HepG2 (cell line): ENCODE measurements at regions not wholly inside any gene's neighbourhood (a gene's known extent, or its start where the extent isn't known, plus 50 kb on each side); places are given as distances from the start of the nearest gene placed in this dataset.

Source experiments
- CHCHD3 ChIP-seq: sonication (generic); formaldehyde crosslinking; IDR thresholded peaks from 2 replicates; pipeline ENCODE4 v1.8.0; 2022; ENCODE audit warnings: mild to moderate bottlenecking, missing genetic modification reagents, moderate library complexity
- DMAP1 ChIP-seq: IDR thresholded peaks from 2 replicates; pipeline ENCODE4 v1.6.1; 2016
- JARID2 ChIP-seq: sonication (generic); formaldehyde crosslinking; IDR thresholded peaks from 2 replicates; pipeline ENCODE4 v1.8.1; 2023; ENCODE audit warnings: missing genetic modification reagents, inconsistent platforms; ENCODE audit not compliant: insufficient replicate concordance
- NFYB ChIP-seq: sonication (generic); formaldehyde crosslinking; IDR thresholded peaks from 2 replicates; pipeline ENCODE4 v1.4.0; 2020; ENCODE audit warnings: missing genetic modification reagents
- PATZ1 ChIP-seq: sonication (generic); formaldehyde crosslinking; IDR thresholded peaks from 2 replicates; pipeline ENCODE4 v1.4.0; 2020; ENCODE audit warnings: missing genetic modification reagents
- ZFP90 ChIP-seq: sonication (generic); formaldehyde crosslinking; IDR thresholded peaks from 2 replicates; pipeline ENCODE4 v1.8.0; 2022; ENCODE audit warnings: missing genetic modification reagents, mild to moderate bottlenecking, inconsistent platforms, borderline replicate concordance
- ZNF83 ChIP-seq: sonication (generic); formaldehyde crosslinking; IDR thresholded peaks from 2 replicates; pipeline ENCODE4 v1.4.0; 2020; ENCODE audit warnings: missing genetic modification reagents, mild to moderate bottlenecking, borderline replicate concordance
- ZNF883 ChIP-seq: sonication (generic); formaldehyde crosslinking; IDR thresholded peaks from 2 replicates; pipeline ENCODE4 v1.5.1; 2020; ENCODE audit warnings: mild to moderate bottlenecking, missing genetic modification reagents; ENCODE audit errors: not compliant biosample characterization
- TF ChIP-seq, protein P1 (sequence below): IDR thresholded peaks from 2 replicates; pipeline ENCODE4 v1.6.1; 2012; ENCODE audit warnings: low read length, improper control_type of control experiment
- TF ChIP-seq, protein P2 (sequence below): sonication (generic); formaldehyde crosslinking; IDR thresholded peaks from 2 replicates; pipeline ENCODE4 v1.4.0; 2020; ENCODE audit warnings: missing genetic modification reagents

DNA sequence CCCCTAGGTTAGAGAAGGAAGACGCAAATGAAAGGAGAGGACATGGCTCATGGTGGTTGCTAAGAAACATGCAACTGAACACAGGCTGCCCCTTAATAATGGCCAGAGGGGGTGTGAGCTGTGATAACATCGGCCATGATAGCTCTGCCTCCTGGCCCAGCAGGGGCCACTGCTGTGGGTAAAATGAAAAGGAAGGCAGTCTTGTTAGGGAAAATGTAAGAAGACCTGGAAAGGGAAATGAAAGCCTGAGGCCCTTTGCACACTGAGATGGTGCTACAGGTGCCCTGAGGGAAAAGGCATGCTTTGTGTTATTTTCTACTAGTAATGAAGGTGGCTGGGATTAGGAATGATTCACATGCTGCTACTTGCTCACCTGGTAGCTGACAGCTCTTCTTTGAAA lies 123.6 kb upstream of the MID1 start (continued):
- TF ChIP-seq, protein P1, sequence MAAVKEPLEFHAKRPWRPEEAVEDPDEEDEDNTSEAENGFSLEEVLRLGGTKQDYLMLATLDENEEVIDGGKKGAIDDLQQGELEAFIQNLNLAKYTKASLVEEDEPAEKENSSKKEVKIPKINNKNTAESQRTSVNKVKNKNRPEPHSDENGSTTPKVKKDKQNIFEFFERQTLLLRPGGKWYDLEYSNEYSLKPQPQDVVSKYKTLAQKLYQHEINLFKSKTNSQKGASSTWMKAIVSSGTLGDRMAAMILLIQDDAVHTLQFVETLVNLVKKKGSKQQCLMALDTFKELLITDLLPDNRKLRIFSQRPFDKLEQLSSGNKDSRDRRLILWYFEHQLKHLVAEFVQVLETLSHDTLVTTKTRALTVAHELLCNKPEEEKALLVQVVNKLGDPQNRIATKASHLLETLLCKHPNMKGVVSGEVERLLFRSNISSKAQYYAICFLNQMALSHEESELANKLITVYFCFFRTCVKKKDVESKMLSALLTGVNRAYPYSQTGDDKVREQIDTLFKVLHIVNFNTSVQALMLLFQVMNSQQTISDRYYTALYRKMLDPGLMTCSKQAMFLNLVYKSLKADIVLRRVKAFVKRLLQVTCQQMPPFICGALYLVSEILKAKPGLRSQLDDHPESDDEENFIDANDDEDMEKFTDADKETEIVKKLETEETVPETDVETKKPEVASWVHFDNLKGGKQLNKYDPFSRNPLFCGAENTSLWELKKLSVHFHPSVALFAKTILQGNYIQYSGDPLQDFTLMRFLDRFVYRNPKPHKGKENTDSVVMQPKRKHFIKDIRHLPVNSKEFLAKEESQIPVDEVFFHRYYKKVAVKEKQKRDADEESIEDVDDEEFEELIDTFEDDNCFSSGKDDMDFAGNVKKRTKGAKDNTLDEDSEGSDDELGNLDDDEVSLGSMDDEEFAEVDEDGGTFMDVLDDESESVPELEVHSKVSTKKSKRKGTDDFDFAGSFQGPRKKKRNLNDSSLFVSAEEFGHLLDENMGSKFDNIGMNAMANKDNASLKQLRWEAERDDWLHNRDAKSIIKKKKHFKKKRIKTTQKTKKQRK: no peak
- TF ChIP-seq DMAP1 (CRISPR knock-in tag) (no peak), CHCHD3 (no peak), ZFP90 (CRISPR knock-in tag) (no peak), JARID2 (no peak), ZNF83 (CRISPR knock-in tag) (no peak), PATZ1 (CRISPR knock-in tag) (no peak), NFYB (CRISPR knock-in tag) (no peak), ZNF883 (CRISPR knock-in tag) (no peak)
- TF ChIP-seq, protein P2, sequence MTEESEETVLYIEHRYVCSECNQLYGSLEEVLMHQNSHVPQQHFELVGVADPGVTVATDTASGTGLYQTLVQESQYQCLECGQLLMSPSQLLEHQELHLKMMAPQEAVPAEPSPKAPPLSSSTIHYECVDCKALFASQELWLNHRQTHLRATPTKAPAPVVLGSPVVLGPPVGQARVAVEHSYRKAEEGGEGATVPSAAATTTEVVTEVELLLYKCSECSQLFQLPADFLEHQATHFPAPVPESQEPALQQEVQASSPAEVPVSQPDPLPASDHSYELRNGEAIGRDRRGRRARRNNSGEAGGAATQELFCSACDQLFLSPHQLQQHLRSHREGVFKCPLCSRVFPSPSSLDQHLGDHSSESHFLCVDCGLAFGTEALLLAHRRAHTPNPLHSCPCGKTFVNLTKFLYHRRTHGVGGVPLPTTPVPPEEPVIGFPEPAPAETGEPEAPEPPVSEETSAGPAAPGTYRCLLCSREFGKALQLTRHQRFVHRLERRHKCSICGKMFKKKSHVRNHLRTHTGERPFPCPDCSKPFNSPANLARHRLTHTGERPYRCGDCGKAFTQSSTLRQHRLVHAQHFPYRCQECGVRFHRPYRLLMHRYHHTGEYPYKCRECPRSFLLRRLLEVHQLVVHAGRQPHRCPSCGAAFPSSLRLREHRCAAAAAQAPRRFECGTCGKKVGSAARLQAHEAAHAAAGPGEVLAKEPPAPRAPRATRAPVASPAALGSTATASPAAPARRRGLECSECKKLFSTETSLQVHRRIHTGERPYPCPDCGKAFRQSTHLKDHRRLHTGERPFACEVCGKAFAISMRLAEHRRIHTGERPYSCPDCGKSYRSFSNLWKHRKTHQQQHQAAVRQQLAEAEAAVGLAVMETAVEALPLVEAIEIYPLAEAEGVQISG (CRISPR knock-in tag): no peak
